OCI-LY7 (cell line): ENCODE measurements at regions not wholly inside any gene's neighbourhood (a gene's known extent, or its start where the extent isn't known, plus 50 kb on each side); places are given as distances from the start of the nearest gene placed in this dataset.

Experiments used
- BruUV-seq: library from RNA; stranded (reverse); fragments of 400-500 nt; replicated peaks from 2 replicates; lab custom pipeline; 2021; lab: Mats Ljungman, UMichigan
- CTCF ChIA-PET: fragments of 300-600 bp; sonication (Branson Sonifier 250); formaldehyde crosslinking; loops from one replicate; lab custom pipeline; 2022; ENCODE audit warnings: antibody characterized with exemption; ENCODE audit not compliant: unreplicated experiment; lab: Charles Lee
- POLR2A ChIA-PET: fragments of 300-600 bp; sonication (Branson Sonifier 250); formaldehyde crosslinking; loops from one replicate; lab custom pipeline; 2022; ENCODE audit warnings: antibody characterized with exemption; lab: Charles Lee
- DNase-seq: peaks from one replicate; pipeline ENCODE4 v3.0.0-alpha.2; 2015; ENCODE audit warnings: low spot score
- H2AFZ ChIP-seq: fragments of 200-600 bp; sonication (generic), shearing (Covaris generic); 2 replicates; pipeline ENCODE4 v1.6.1; 2014; ENCODE audit warnings: mild to moderate bottlenecking, antibody characterized with exemption, low read length, moderate library complexity
- H3K27ac ChIP-seq: fragments of 200-600 bp; sonication (generic); 2 replicates; pipeline ENCODE4 v1.5.1; 2014; ENCODE audit warnings: mixed run types, low read depth, mild to moderate bottlenecking, moderate library complexity, low read length, inconsistent platforms; ENCODE audit not compliant: poor library complexity, severe bottlenecking
- H3K36me3 ChIP-seq: fragments of 200-600 bp; sonication (generic); 2 replicates; pipeline ENCODE4 v1.6.1; 2014; ENCODE audit warnings: mild to moderate bottlenecking, antibody characterized with exemption, low read length, moderate library complexity, mixed read lengths; ENCODE audit not compliant: insufficient read depth
- H3K4me1 ChIP-seq: fragments of 200-600 bp; sonication (generic); 2 replicates; pipeline ENCODE4 v1.5.1; 2014; ENCODE audit warnings: mild to moderate bottlenecking, low read length; ENCODE audit not compliant: insufficient read depth, poor library complexity, severe bottlenecking
- H3K4me2 ChIP-seq: fragments of 200-600 bp; sonication (generic); 2 replicates; pipeline ENCODE4 v1.6.1; 2014; ENCODE audit warnings: mild to moderate bottlenecking, low read length
- H3K4me3 ChIP-seq: fragments of 200-600 bp; sonication (generic); 2 replicates; pipeline ENCODE4 v1.5.1; 2014; ENCODE audit warnings: mild to moderate bottlenecking, low read depth, low read length; ENCODE audit not compliant: poor library complexity, severe bottlenecking
- H3K79me2 ChIP-seq: fragments of 200-600 bp; sonication (generic); 2 replicates; pipeline ENCODE4 v1.6.1; 2016; ENCODE audit warnings: low read depth, mild to moderate bottlenecking, low read length, moderate library complexity, mixed read lengths; ENCODE audit not compliant: insufficient read depth
- H3K9me2 ChIP-seq: fragments of 200-600 bp; sonication (generic); 2 replicates; pipeline ENCODE4 v1.6.1; 2016; ENCODE audit warnings: mild to moderate bottlenecking, low read length, mixed read lengths; ENCODE audit not compliant: insufficient read depth
- H3K9me3 ChIP-seq: fragments of 200-600 bp; sonication (generic); 2 replicates; pipeline ENCODE4 v1.6.1; 2014; ENCODE audit warnings: mild to moderate bottlenecking, mixed run types, low read length, mixed read lengths
- H4K20me1 ChIP-seq: fragments of 200-600 bp; sonication (generic); 2 replicates; pipeline ENCODE4 v1.6.1; 2014; ENCODE audit warnings: mild to moderate bottlenecking, antibody characterized with exemption, low read length, moderate library complexity, mixed read lengths; ENCODE audit not compliant: insufficient read depth
- CTCF ChIP-seq: fragments of 200-600 bp; sonication (generic); conservative IDR thresholded peaks from 2 replicates; pipeline ENCODE4 v1.5.1; 2014; ENCODE audit warnings: mild to moderate bottlenecking, antibody characterized with exemption, low read length, moderate library complexity, mixed read lengths
- EZH2phosphoT487 ChIP-seq: fragments of 200-600 bp; sonication (generic); IDR thresholded peaks from 2 replicates; pipeline ENCODE4 v1.6.1; 2018; ENCODE audit warnings: low read depth, borderline replicate concordance, mild to moderate bottlenecking, mixed run types, antibody characterized with exemption, low read length, moderate library complexity, mixed read lengths
- intact Hi-C: fragments of 100-400 bp; cut with micrococcal nuclease; formaldehyde crosslinking; loops from one replicate; pipeline ENCODE4 v1.10.0; 2022; ENCODE audit not compliant: unreplicated experiment

GRCh38 chrX:7420717-7421116 is 272.8 kb upstream of the PUDP start:
- POLR2A ChIA-PET = no interaction called here
- no TSS peak for BruUV-seq
- H3K4me3 ChIP-seq = no peak overlapping the region
- intact Hi-C loops = no loop called here
- no peaks in the 10 kb centered on the region for H4K20me1 ChIP-seq
- no peak overlapping the region for H3K4me2 ChIP-seq
- H3K9me3 ChIP-seq = no peaks in the 10 kb centered on the region
- no peaks in the 10 kb centered on the region for H3K9me2 ChIP-seq
- no peak for TF ChIP-seq CTCF
- H3K4me1 ChIP-seq = no peaks in the 10 kb centered on the region
- no peaks in the 10 kb centered on the region for H3K36me3 ChIP-seq
- CTCF ChIA-PET = no interaction called here
- no peaks in the 10 kb centered on the region for H3K79me2 ChIP-seq
- H2AFZ ChIP-seq = no peak overlapping the region
- no peak for DNase-seq
- no peak overlapping the region for H3K27ac ChIP-seq

GRCh38 chrX:7414753-7415152 is 266.8 kb upstream of the PUDP start:
- no peaks in the 10 kb centered on the region for H3K79me2 ChIP-seq
- H4K20me1 ChIP-seq = no peaks in the 10 kb centered on the region
- no peak overlapping the region for H3K4me2 ChIP-seq
- H3K9me3 ChIP-seq = no peaks in the 10 kb centered on the region
- H3K4me3 ChIP-seq = no peak overlapping the region
- TF ChIP-seq CTCF = no peak
- TF ChIP-seq EZH2phosphoT487 = no peak
- BruUV-seq = no TSS peak
- DNase-seq = no peak
- intact Hi-C loops = no loop called here
- CTCF ChIA-PET = no interaction called here
- POLR2A ChIA-PET = no interaction called here
- H3K9me2 ChIP-seq = no peaks in the 10 kb centered on the region
- no peak overlapping the region for H2AFZ ChIP-seq
- no peaks in the 10 kb centered on the region for H3K36me3 ChIP-seq
- no peak overlapping the region for H3K27ac ChIP-seq
- no peaks in the 10 kb centered on the region for H3K4me1 ChIP-seq

GRCh38 chrX:7412840-7413239 is 264.9 kb upstream of the PUDP start:
- intact Hi-C loops = no loop called here
- H3K4me3 ChIP-seq = no peak overlapping the region
- TF ChIP-seq CTCF (no peak), EZH2phosphoT487 (no peak)
- no TSS peak for BruUV-seq
- no peak overlapping the region for H2AFZ ChIP-seq
- no peak for DNase-seq
- H3K36me3 ChIP-seq = no peaks in the 10 kb centered on the region
- H3K79me2 ChIP-seq = no peaks in the 10 kb centered on the region
- H4K20me1 ChIP-seq = no peaks in the 10 kb centered on the region
- H3K4me1 ChIP-seq = no peaks in the 10 kb centered on the region
- no peaks in the 10 kb centered on the region for H3K9me2 ChIP-seq
- no peak overlapping the region for H3K27ac ChIP-seq
- H3K4me2 ChIP-seq = no peak overlapping the region
- POLR2A ChIA-PET = no interaction called here
- CTCF ChIA-PET = no interaction called here
- no peaks in the 10 kb centered on the region for H3K9me3 ChIP-seq
